Activated CD4-positive, CD25-positive, alpha-beta regulatory T cell treated with anti-CD3 and anti-CD28 coated beads, Interleukin-2, amount 50 U/mL, for 24 hours (primary cell): ENCODE measurements at regions not wholly inside any gene's neighbourhood (a gene's known extent, or its start where the extent isn't known, plus 50 kb on each side); places are given as distances from the start of the nearest gene placed in this dataset.

ENCODE experiments used
- ATAC-seq, 2 donors: fragments of 150-1000 bp; cut with Tn5 transposase; one replicate each; pipeline ENCODE4 v1.10.0; 2021; ENCODE audit warnings: mild to moderate bottlenecking in 1 of 2, moderate library complexity in 1 of 2

GRCh38 chr6:140636271-140636907, 1261.9 kb upstream of the CITED2 start:
- no peak for ATAC-seq

GRCh38 chr6:140627002-140627401, 1252.6 kb upstream of the CITED2 start:
- ATAC-seq = no peak

- ATAC-seq = no peak
These were observed 1249.0 kb upstream of the CITED2 start for GRCh38 chr6:140623498-140623897.

- ATAC-seq = no peak
These were observed 1246.0 kb upstream of the CITED2 start for GRCh38 chr6:140620496-140620895.

- ATAC-seq = no peak
These were observed 1235.5 kb upstream of the CITED2 start for GRCh38 chr6:140609956-140610355.

GRCh38 chr6:140609321-140609720, 1234.9 kb upstream of the CITED2 start:
- no peak for ATAC-seq

GRCh38 chr6:140604786-140605185, 1230.3 kb upstream of the CITED2 start:
- no peak for ATAC-seq

GRCh38 chr6:140602431-140603248, 1228.2 kb upstream of the CITED2 start:
- no peak for ATAC-seq

- no peak for ATAC-seq
These were observed 1226.8 kb upstream of the CITED2 start for GRCh38 chr6:140601021-140601808.

- no peak for ATAC-seq
These were observed 1225.5 kb upstream of the CITED2 start for GRCh38 chr6:140599916-140600315.

GRCh38 chr6:140597181-140597580, 1222.7 kb upstream of the CITED2 start:
- ATAC-seq = no peak

- ATAC-seq = no peak
These were observed 1220.3 kb upstream of the CITED2 start for GRCh38 chr6:140594806-140595128.

- ATAC-seq = no peak
These were observed 1218.4 kb upstream of the CITED2 start for GRCh38 chr6:140592877-140593276.

GRCh38 chr6:140590641-140591040, 1216.2 kb upstream of the CITED2 start:
- no peak for ATAC-seq

GRCh38 chr6:140586426-140587061, 1212.1 kb upstream of the CITED2 start:
- ATAC-seq = peak; percentile 63 to 65

GRCh38 chr6:140581601-140582000, 1207.2 kb upstream of the CITED2 start:
- no peak for ATAC-seq

GRCh38 chr6:140579918-140580317, 1205.5 kb upstream of the CITED2 start:
- no peak for ATAC-seq

GRCh38 chr6:140576004-140576555, 1201.6 kb upstream of the CITED2 start:
- ATAC-seq = no peak

GRCh38 chr6:140572867-140573266, 1198.4 kb upstream of the CITED2 start:
- no peak for ATAC-seq

GRCh38 chr6:140572129-140572528, 1197.7 kb upstream of the CITED2 start:
- ATAC-seq = no peak

- no peak for ATAC-seq
These were observed 1196.7 kb upstream of the CITED2 start for GRCh38 chr6:140571145-140571544.

- no peak for ATAC-seq
These were observed 1193.0 kb upstream of the CITED2 start for GRCh38 chr6:140567466-140567865.

- no peak for ATAC-seq
These were observed 1192.4 kb upstream of the CITED2 start for GRCh38 chr6:140566781-140567277.
